Hematopoietic multipotent progenitor cell treated with erythropoietin and hydrocortisone succinate and interleukin-3 and kit ligand, for 4 days (in vitro differentiated cells): ENCODE measurements at regions not wholly inside any gene's neighbourhood (a gene's known extent, or its start where the extent isn't known, plus 50 kb on each side); places are given as distances from the start of the nearest gene placed in this dataset.
"Not testable (repeated sequence)": the region's sequence is repeated elsewhere in the genome, so short reads cannot be mapped to it uniquely, and the experiment has no call there.

Experiments
- DNase-seq: peaks from one replicate; pipeline ENCODE4 v3.0.0-alpha.2; 2015

- DNase-seq: not testable (repeated sequence)
These were observed 61.8 kb upstream of the TNK2 start for GRCh38 chr3:195969838-195970776.

- DNase-seq: not testable (repeated sequence)
These were observed 61.0 kb upstream of the TNK2 start for GRCh38 chr3:195969341-195969740.

- not testable (repeated sequence) for DNase-seq
These were observed 59.8 kb upstream of the TNK2 start for GRCh38 chr3:195968104-195968503.

GRCh38 chr3:195967387-195967720 lies 59.0 kb upstream of the TNK2 start:
- DNase-seq: not testable (repeated sequence)

- not testable (repeated sequence) for DNase-seq
These were observed 58.4 kb upstream of the TNK2 start for GRCh38 chr3:195966563-195967386.

- not testable (repeated sequence) for DNase-seq
These were observed 56.9 kb upstream of the TNK2 start for GRCh38 chr3:195965217-195965616.

- DNase-seq: not testable (repeated sequence)
These were observed 56.2 kb upstream of the TNK2 start for GRCh38 chr3:195964318-195965107.

GRCh38 chr3:195962222-195962621 lies 53.9 kb upstream of the TNK2 start:
- not testable (repeated sequence) for DNase-seq

GRCh38 chr3:195960971-195961775 lies 52.8 kb upstream of the TNK2 start:
- peak; percentile 73 for DNase-seq

- not testable (repeated sequence) for DNase-seq
These were observed 51.8 kb upstream of the TNK2 start for GRCh38 chr3:195960164-195960563.

- not testable (repeated sequence) for DNase-seq
These were observed 51.2 kb upstream of the TNK2 start for GRCh38 chr3:195959367-195960157.

GRCh38 chr3:195958736-195959135 lies 50.4 kb upstream of the TNK2 start:
- peak; percentile 22 for DNase-seq
